ENCODE measurements at regions not wholly inside any gene's neighbourhood (a gene's known extent, or its start where the extent isn't known, plus 50 kb on each side); places are given as distances from the start of the nearest gene placed in this dataset.

- no peak for TF ChIP-seq CTCF (conservative IDR thresholded peaks at IDR 0.05; ENCODE audit: low read depth, low read length)
- no peak overlapping the region for H3K4me3 ChIP-seq (ENCODE audit: low read depth, low read length)
- DNase-seq (ENCODE audit: low read depth), result no peak
Observed at GRCh38 chr2:138215958-138216357, 251.7 kb downstream of the HNMT start.

GRCh38 chr2:138217975-138218374 lies 253.7 kb downstream of the HNMT start:
- TF ChIP-seq CTCF (conservative IDR thresholded peaks at IDR 0.05; ENCODE audit: low read depth, low read length), result no peak
- H3K4me3 ChIP-seq (ENCODE audit: low read depth, low read length), result no peak overlapping the region
- no peak for DNase-seq (ENCODE audit: low read depth)

GRCh38 chr2:138218397-138218796 lies 254.1 kb downstream of the HNMT start:
- TF ChIP-seq CTCF (conservative IDR thresholded peaks at IDR 0.05; ENCODE audit: low read depth, low read length), result no peak
- DNase-seq (ENCODE audit: low read depth), result no peak
- H3K4me3 ChIP-seq (ENCODE audit: low read depth, low read length), result no peak overlapping the region

GRCh38 chr2:138219961-138220360 lies 255.7 kb downstream of the HNMT start:
- TF ChIP-seq CTCF (conservative IDR thresholded peaks at IDR 0.05; ENCODE audit: low read depth, low read length), result no peak
- H3K4me3 ChIP-seq (ENCODE audit: low read depth, low read length), result no peak overlapping the region
- DNase-seq (ENCODE audit: low read depth), result no peak

- TF ChIP-seq CTCF (conservative IDR thresholded peaks at IDR 0.05; ENCODE audit: low read depth, low read length), result no peak
- DNase-seq (ENCODE audit: low read depth), result no peak
- H3K4me3 ChIP-seq (ENCODE audit: low read depth, low read length), result no peak overlapping the region
Observed at GRCh38 chr2:138221358-138221757, 257.1 kb downstream of the HNMT start.

GRCh38 chr2:138223319-138223718 lies 259.0 kb downstream of the HNMT start:
- TF ChIP-seq CTCF (conservative IDR thresholded peaks at IDR 0.05; ENCODE audit: low read depth, low read length), result no peak
- DNase-seq (ENCODE audit: low read depth), result no peak

GRCh38 chr2:138227195-138227594 lies 262.9 kb downstream of the HNMT start:
- no peak for TF ChIP-seq CTCF (conservative IDR thresholded peaks at IDR 0.05; ENCODE audit: low read depth, low read length)
- no peak for DNase-seq (ENCODE audit: low read depth)
- no peak overlapping the region for H3K4me3 ChIP-seq (ENCODE audit: low read depth, low read length)

More at GRCh38 chr2:138223319-138223718, 259.0 kb downstream of the HNMT start:
- H3K4me3 ChIP-seq (ENCODE audit: low read depth, low read length), result no peak overlapping the region

All from epithelial cell of proximal tubule (primary cell).